ENCODE measurements at regions not wholly inside any gene's neighbourhood (a gene's known extent, or its start where the extent isn't known, plus 50 kb on each side); places are given as distances from the start of the nearest gene placed in this dataset.

DNA sequence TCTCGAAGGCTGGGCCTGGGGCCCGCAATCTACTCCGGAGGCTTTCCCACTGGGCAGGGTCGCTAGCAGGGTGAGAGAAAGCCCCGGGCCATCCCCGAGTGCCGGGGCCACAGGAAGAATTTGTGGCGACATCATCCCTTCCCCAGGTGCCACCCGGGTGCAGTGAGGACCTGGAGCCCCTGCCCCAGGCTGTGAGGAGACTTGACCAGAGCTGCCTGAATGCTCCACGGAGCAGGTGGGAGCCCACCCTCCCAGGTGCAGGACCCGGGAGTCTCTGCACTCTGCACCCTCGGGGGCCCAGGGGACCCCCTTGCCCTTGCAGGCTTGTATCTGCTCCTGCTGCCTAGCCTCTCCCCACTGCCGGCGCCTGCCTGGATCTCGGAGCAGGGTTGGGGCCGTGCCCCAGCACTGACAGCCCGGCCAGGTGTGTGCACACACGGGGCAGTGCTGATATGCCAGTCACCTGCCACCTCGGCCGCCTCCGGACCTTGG, 67.5 kb upstream of the RGS7 start:
- Histone ChIP-seq H2AFZ (ENCODE audit: low read length) (peak overlapping the region; percentile 55), H3K36me3 (replicated peaks; ENCODE audit: insufficient read depth, low read length) (no peaks in the 10 kb centered on the region), H3K9me2 (replicated peaks; ENCODE audit: insufficient read depth, low read length) (no peaks in the 10 kb centered on the region), H3K27ac (ENCODE audit: low read length) (no peak overlapping the region), H3K27me3 (replicated peaks; ENCODE audit: insufficient read depth, low read length) (no peaks in the 10 kb centered on the region), H3K4me1 (ENCODE audit: low read length) (no peaks in the 10 kb centered on the region), H4K20me1 (ENCODE audit: insufficient read depth, low read length) (no peaks in the 10 kb centered on the region), H3K4me3 (ENCODE audit: low read length) (peak overlapping the region; percentile 61), H3K9me3 (replicated peaks; ENCODE audit: insufficient read depth, low read length) (no peaks in the 10 kb centered on the region), H3K79me2 (ENCODE audit: low read length) (no peaks in the 10 kb centered on the region), H3K9ac (ENCODE audit: low read length) (no peak overlapping the region), H3F3A (ENCODE audit: insufficient read depth, low read length) (no peaks in the 10 kb centered on the region), H3K4me2 (ENCODE audit: low read depth, low read length) (peak overlapping the region; percentile 61)
- DNase-seq, result no peak
- TF ChIP-seq EZH2phosphoT487 (IDR thresholded peaks at IDR 0.05; ENCODE audit: low read length) (no peak), EZH2 (optimal IDR thresholded peaks at IDR 0.05; ENCODE audit: low read depth, low read length) (no peak)
- TF ChIP-seq, protein P1, sequence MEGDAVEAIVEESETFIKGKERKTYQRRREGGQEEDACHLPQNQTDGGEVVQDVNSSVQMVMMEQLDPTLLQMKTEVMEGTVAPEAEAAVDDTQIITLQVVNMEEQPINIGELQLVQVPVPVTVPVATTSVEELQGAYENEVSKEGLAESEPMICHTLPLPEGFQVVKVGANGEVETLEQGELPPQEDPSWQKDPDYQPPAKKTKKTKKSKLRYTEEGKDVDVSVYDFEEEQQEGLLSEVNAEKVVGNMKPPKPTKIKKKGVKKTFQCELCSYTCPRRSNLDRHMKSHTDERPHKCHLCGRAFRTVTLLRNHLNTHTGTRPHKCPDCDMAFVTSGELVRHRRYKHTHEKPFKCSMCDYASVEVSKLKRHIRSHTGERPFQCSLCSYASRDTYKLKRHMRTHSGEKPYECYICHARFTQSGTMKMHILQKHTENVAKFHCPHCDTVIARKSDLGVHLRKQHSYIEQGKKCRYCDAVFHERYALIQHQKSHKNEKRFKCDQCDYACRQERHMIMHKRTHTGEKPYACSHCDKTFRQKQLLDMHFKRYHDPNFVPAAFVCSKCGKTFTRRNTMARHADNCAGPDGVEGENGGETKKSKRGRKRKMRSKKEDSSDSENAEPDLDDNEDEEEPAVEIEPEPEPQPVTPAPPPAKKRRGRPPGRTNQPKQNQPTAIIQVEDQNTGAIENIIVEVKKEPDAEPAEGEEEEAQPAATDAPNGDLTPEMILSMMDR (IDR thresholded peaks at IDR 0.05; ENCODE audit: low read length), result no peak

DNA sequence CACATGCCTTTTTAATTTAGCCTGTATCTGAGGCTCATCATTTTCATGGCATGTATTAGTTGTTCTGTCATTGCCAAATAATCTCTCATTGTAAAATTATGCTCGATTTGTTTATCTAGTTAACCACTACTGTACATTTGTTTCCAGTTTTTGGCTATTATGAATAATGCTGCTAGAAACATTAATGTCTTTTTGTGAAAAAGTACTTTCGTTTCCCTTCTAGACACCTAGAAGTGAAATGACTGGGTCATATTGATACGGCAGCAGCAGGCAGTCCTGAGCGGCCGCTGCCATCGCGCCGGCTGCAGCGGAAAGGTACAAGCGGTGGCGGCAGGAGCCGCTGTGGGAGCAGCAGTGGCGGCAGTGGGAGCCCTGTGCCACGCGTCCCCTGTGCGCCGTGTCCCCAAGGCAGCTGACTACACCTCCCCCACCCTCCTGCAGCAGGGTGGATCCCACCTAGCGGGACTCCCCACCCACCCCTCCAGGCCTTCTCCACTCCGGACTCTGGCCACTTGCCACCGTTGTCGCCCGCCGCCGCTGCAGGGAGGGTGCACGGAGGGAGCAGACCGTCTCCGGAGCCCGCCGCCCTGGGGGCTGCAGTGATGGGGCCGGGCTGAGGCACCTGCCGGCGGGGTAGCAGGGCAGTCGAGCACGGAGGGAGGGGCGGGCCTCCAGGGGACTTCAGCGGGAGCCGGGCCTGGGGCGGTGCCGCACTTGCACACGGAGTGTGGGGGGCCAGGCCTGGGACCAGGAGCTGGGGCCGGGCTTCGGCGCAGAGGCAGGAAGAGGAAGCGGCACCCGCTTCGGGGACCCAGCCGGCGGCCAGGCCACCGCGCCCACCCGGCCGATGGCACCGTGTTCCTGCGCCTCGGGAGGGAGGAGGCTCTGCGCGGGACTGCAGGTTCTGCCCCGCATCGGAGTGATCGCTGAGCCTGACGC, 66.8 kb upstream of the RGS7 start:
- H3K4me1 ChIP-seq (ENCODE audit: low read length), result no peaks in the 10 kb centered on the region
- H3K9me3 ChIP-seq (replicated peaks; ENCODE audit: insufficient read depth, low read length), result no peaks in the 10 kb centered on the region
- H3K9me2 ChIP-seq (replicated peaks; ENCODE audit: insufficient read depth, low read length), result no peaks in the 10 kb centered on the region
- H3K9ac ChIP-seq (ENCODE audit: low read length), result no peak overlapping the region
- peak; percentile 21 for DNase-seq
- no peaks in the 10 kb centered on the region for H3K36me3 ChIP-seq (replicated peaks; ENCODE audit: insufficient read depth, low read length)
- TF ChIP-seq, protein P1 (IDR thresholded peaks at IDR 0.05; ENCODE audit: low read length), result no peak; the same call in 1 of the 2 replicates
- no peak for TF ChIP-seq EZH2 (optimal IDR thresholded peaks at IDR 0.05; ENCODE audit: low read depth, low read length)
- no peak for TF ChIP-seq EZH2phosphoT487 (IDR thresholded peaks at IDR 0.05; ENCODE audit: low read length)
- H3K4me3 ChIP-seq (ENCODE audit: low read length), result peak overlapping the region; percentile 61
- H3K27me3 ChIP-seq (replicated peaks; ENCODE audit: insufficient read depth, low read length), result no peaks in the 10 kb centered on the region
- peak overlapping the region; percentile 61 for H3K4me2 ChIP-seq (ENCODE audit: low read depth, low read length)
- no peak overlapping the region for H3K27ac ChIP-seq (ENCODE audit: low read length)
- no peaks in the 10 kb centered on the region for H3F3A ChIP-seq (ENCODE audit: insufficient read depth, low read length)
- H3K79me2 ChIP-seq (ENCODE audit: low read length), result no peaks in the 10 kb centered on the region
- H2AFZ ChIP-seq (ENCODE audit: low read length), result peak overlapping the region; percentile 55
- H4K20me1 ChIP-seq (ENCODE audit: insufficient read depth, low read length), result no peaks in the 10 kb centered on the region

DNA sequence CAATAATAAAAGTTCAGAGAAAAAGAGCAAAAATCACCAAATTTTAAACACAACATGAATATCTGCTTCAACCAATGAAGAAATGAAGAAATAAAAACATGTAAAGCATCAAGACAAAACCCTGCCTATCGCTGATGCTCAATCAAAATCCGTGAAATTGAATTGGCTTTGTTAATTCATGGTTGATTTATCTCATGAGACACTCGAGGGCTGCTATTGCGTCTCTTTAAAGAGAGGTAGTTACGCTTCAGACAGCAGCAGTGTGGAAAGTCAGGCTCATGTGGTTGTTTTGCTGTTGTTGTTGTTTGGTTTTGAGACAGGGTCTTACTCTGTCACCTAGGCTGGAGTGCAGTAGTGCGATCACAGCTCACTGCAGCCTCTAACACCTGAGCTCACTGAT, 65.5 kb upstream of the RGS7 start:
- Histone ChIP-seq H2AFZ (ENCODE audit: low read length) (no peak overlapping the region), H3F3A (ENCODE audit: insufficient read depth, low read length) (no peaks in the 10 kb centered on the region), H3K36me3 (replicated peaks; ENCODE audit: insufficient read depth, low read length) (no peaks in the 10 kb centered on the region), H3K9me2 (replicated peaks; ENCODE audit: insufficient read depth, low read length) (no peaks in the 10 kb centered on the region), H3K4me2 (ENCODE audit: low read depth, low read length) (no peak overlapping the region), H3K27ac (ENCODE audit: low read length) (no peak overlapping the region), H3K79me2 (ENCODE audit: low read length) (no peaks in the 10 kb centered on the region), H3K4me3 (ENCODE audit: low read length) (no peak overlapping the region), H3K4me1 (ENCODE audit: low read length) (no peaks in the 10 kb centered on the region), H3K9ac (ENCODE audit: low read length) (no peak overlapping the region), H3K27me3 (replicated peaks; ENCODE audit: insufficient read depth, low read length) (no peaks in the 10 kb centered on the region), H4K20me1 (ENCODE audit: insufficient read depth, low read length) (no peaks in the 10 kb centered on the region), H3K9me3 (replicated peaks; ENCODE audit: insufficient read depth, low read length) (no peaks in the 10 kb centered on the region)
- DNase-seq, result no peak
- TF ChIP-seq, protein P1 (IDR thresholded peaks at IDR 0.05; ENCODE audit: low read length), result no peak
- TF ChIP-seq EZH2phosphoT487 (IDR thresholded peaks at IDR 0.05; ENCODE audit: low read length) (no peak), EZH2 (optimal IDR thresholded peaks at IDR 0.05; ENCODE audit: low read depth, low read length) (no peak)

All from MM.1S (cell line).